T-helper 17 cell (primary cell): ENCODE measurements at regions not wholly inside any gene's neighbourhood (a gene's known extent, or its start where the extent isn't known, plus 50 kb on each side); places are given as distances from the start of the nearest gene placed in this dataset.

Experiments
- ATAC-seq: fragments of 150-1000 bp; cut with Tn5 transposase; 2 replicates; pipeline ENCODE4 v1.10.0; 2021; ENCODE audit warnings: mild to moderate bottlenecking, moderate library complexity
- DNase-seq, 3 donors: peaks; one replicate each; pipeline versions ENCODE4 v3.0.0 to v3.0.0-alpha.2; 2020 to 2021
- H3K9me3 ChIP-seq: one replicate; pipeline ENCODE4 v1.7.0; 2013; ENCODE audit warnings: low read length, mild to moderate bottlenecking; ENCODE audit not compliant: control insufficient read depth, poor library complexity, severe bottlenecking
- H3K27ac Mint-ChIP-seq: one replicate; pipeline ENCODE4 v1.8.0; 2022; ENCODE audit warnings: mild to moderate bottlenecking, moderate library complexity, mixed read lengths
- H3K27me3 Mint-ChIP-seq: one replicate; pipeline ENCODE4 v1.8.0; 2022; ENCODE audit warnings: mixed read lengths
- H3K36me3 Mint-ChIP-seq: one replicate; pipeline ENCODE4 v1.8.0; 2022; ENCODE audit warnings: low read depth, mixed read lengths
- H3K4me1 Mint-ChIP-seq: one replicate; pipeline ENCODE4 v1.8.0; 2022; ENCODE audit warnings: mild to moderate bottlenecking, mixed read lengths
- H3K4me3 Mint-ChIP-seq: one replicate; pipeline ENCODE4 v1.8.0; 2022; ENCODE audit warnings: mild to moderate bottlenecking, moderate library complexity, mixed read lengths

GRCh38 chr9:119487118-119487827 lies 118.0 kb upstream of the BRINP1 start:
- H3K4me1 Mint-ChIP-seq = no peaks in the 10 kb centered on the region
- no peak overlapping the region for H3K4me3 Mint-ChIP-seq
- DNase-seq (no peak), ATAC-seq (no peak)
- H3K27me3 Mint-ChIP-seq = no peaks in the 10 kb centered on the region
- H3K36me3 Mint-ChIP-seq = no peaks in the 10 kb centered on the region
- no peak overlapping the region for H3K27ac Mint-ChIP-seq
- H3K9me3 ChIP-seq = no peaks in the 10 kb centered on the region

GRCh38 chr9:119483153-119483552 lies 113.9 kb upstream of the BRINP1 start:
- no peak for ATAC-seq
- Mint-ChIP-seq H3K4me3 (no peak overlapping the region), H3K27me3 (no peaks in the 10 kb centered on the region), H3K36me3 (no peaks in the 10 kb centered on the region), H3K27ac (no peak overlapping the region), H3K4me1 (no peaks in the 10 kb centered on the region)
- no peaks in the 10 kb centered on the region for H3K9me3 ChIP-seq
- no peak for DNase-seq

GRCh38 chr9:119477197-119477596 lies 108.0 kb upstream of the BRINP1 start:
- no peak overlapping the region for H3K4me3 Mint-ChIP-seq
- H3K9me3 ChIP-seq = no peaks in the 10 kb centered on the region
- no peaks in the 10 kb centered on the region for H3K4me1 Mint-ChIP-seq
- H3K36me3 Mint-ChIP-seq = no peaks in the 10 kb centered on the region
- ATAC-seq (no peak), DNase-seq (no peak)
- H3K27me3 Mint-ChIP-seq = no peaks in the 10 kb centered on the region
- no peak overlapping the region for H3K27ac Mint-ChIP-seq

GRCh38 chr9:119458068-119458467 lies 88.8 kb upstream of the BRINP1 start:
- ATAC-seq (no peak), DNase-seq (no peak)
- H3K4me1 Mint-ChIP-seq = no peaks in the 10 kb centered on the region
- no peak overlapping the region for H3K27ac Mint-ChIP-seq
- H3K36me3 Mint-ChIP-seq = no peaks in the 10 kb centered on the region
- H3K9me3 ChIP-seq = no peaks in the 10 kb centered on the region
- no peak overlapping the region for H3K4me3 Mint-ChIP-seq
- H3K27me3 Mint-ChIP-seq = no peaks in the 10 kb centered on the region

GRCh38 chr9:119453980-119454379 lies 84.7 kb upstream of the BRINP1 start:
- DNase-seq (no peak), ATAC-seq (no peak)
- Mint-ChIP-seq H3K4me3 (no peak overlapping the region), H3K27ac (no peak overlapping the region), H3K27me3 (no peaks in the 10 kb centered on the region), H3K36me3 (no peaks in the 10 kb centered on the region), H3K4me1 (no peaks in the 10 kb centered on the region)
- no peaks in the 10 kb centered on the region for H3K9me3 ChIP-seq

- H3K4me3 Mint-ChIP-seq = no peak overlapping the region
- H3K36me3 Mint-ChIP-seq = no peaks in the 10 kb centered on the region
Observed at GRCh38 chr9:119453490-119453911, 84.3 kb upstream of the BRINP1 start.

GRCh38 chr9:119451426-119451825 lies 82.2 kb upstream of the BRINP1 start:
- no peak for DNase-seq
- no peak for ATAC-seq
- Mint-ChIP-seq H3K27ac (no peak overlapping the region), H3K27me3 (no peaks in the 10 kb centered on the region), H3K4me3 (no peak overlapping the region), H3K36me3 (no peaks in the 10 kb centered on the region), H3K4me1 (no peaks in the 10 kb centered on the region)
- H3K9me3 ChIP-seq = no peaks in the 10 kb centered on the region

More at GRCh38 chr9:119453490-119453911, 84.3 kb upstream of the BRINP1 start:
- no peak for ATAC-seq
- DNase-seq = no peak
- Mint-ChIP-seq H3K4me1 (no peaks in the 10 kb centered on the region), H3K27me3 (no peaks in the 10 kb centered on the region), H3K27ac (no peak overlapping the region)
- no peaks in the 10 kb centered on the region for H3K9me3 ChIP-seq

- H3K9me3 ChIP-seq = no peaks in the 10 kb centered on the region
- peaks cover 5% of the 10 kb centered on the region for H3K27me3 Mint-ChIP-seq
- ATAC-seq (no peak), DNase-seq (no peak)
- no peak overlapping the region for H3K4me3 Mint-ChIP-seq
- H3K36me3 Mint-ChIP-seq = no peaks in the 10 kb centered on the region
- H3K27ac Mint-ChIP-seq = no peak overlapping the region
- H3K4me1 Mint-ChIP-seq = no peaks in the 10 kb centered on the region
Observed at GRCh38 chr9:119443179-119443578, 73.9 kb upstream of the BRINP1 start.

GRCh38 chr9:119441832-119442231 lies 72.6 kb upstream of the BRINP1 start:
- no peak overlapping the region for H3K4me3 Mint-ChIP-seq
- no peak for DNase-seq

GRCh38 chr9:119441338-119441737 lies 72.1 kb upstream of the BRINP1 start:
- DNase-seq = no peak
- Mint-ChIP-seq H3K4me1 (no peaks in the 10 kb centered on the region), H3K27ac (no peak overlapping the region), H3K27me3 (peaks cover 5% of the 10 kb centered on the region), H3K36me3 (no peaks in the 10 kb centered on the region), H3K4me3 (no peak overlapping the region)
- H3K9me3 ChIP-seq = no peaks in the 10 kb centered on the region
- ATAC-seq = no peak

More at GRCh38 chr9:119441832-119442231, 72.6 kb upstream of the BRINP1 start:
- H3K9me3 ChIP-seq = no peaks in the 10 kb centered on the region
- H3K36me3 Mint-ChIP-seq = no peaks in the 10 kb centered on the region
- H3K27me3 Mint-ChIP-seq = peaks cover 5% of the 10 kb centered on the region
- ATAC-seq = no peak
- no peak overlapping the region for H3K27ac Mint-ChIP-seq
- H3K4me1 Mint-ChIP-seq = no peaks in the 10 kb centered on the region

GRCh38 chr9:119436261-119436660 lies 67.0 kb upstream of the BRINP1 start:
- H3K4me3 Mint-ChIP-seq = no peak overlapping the region
- no peaks in the 10 kb centered on the region for H3K27me3 Mint-ChIP-seq
- no peaks in the 10 kb centered on the region for H3K4me1 Mint-ChIP-seq
- no peak overlapping the region for H3K27ac Mint-ChIP-seq
- no peaks in the 10 kb centered on the region for H3K9me3 ChIP-seq
- ATAC-seq (no peak), DNase-seq (no peak)
- no peaks in the 10 kb centered on the region for H3K36me3 Mint-ChIP-seq

- Mint-ChIP-seq H3K36me3 (no peaks in the 10 kb centered on the region), H3K4me1 (no peaks in the 10 kb centered on the region), H3K4me3 (no peak overlapping the region), H3K27me3 (no peaks in the 10 kb centered on the region), H3K27ac (no peak overlapping the region)
- no peaks in the 10 kb centered on the region for H3K9me3 ChIP-seq
- DNase-seq (no peak), ATAC-seq (no peak)
Observed at GRCh38 chr9:119435076-119435475, 65.8 kb upstream of the BRINP1 start.

- no peaks in the 10 kb centered on the region for H3K36me3 Mint-ChIP-seq
- ATAC-seq (no peak), DNase-seq (no peak)
- no peaks in the 10 kb centered on the region for H3K4me1 Mint-ChIP-seq
- H3K27me3 Mint-ChIP-seq = no peaks in the 10 kb centered on the region
- no peaks in the 10 kb centered on the region for H3K9me3 ChIP-seq
- H3K27ac Mint-ChIP-seq = no peak overlapping the region
- H3K4me3 Mint-ChIP-seq = no peak overlapping the region
Observed at GRCh38 chr9:119432428-119432827, 63.2 kb upstream of the BRINP1 start.

- no peaks in the 10 kb centered on the region for H3K36me3 Mint-ChIP-seq
- ATAC-seq (no peak), DNase-seq (no peak)
- no peak overlapping the region for H3K27ac Mint-ChIP-seq
- no peak overlapping the region for H3K4me3 Mint-ChIP-seq
- no peaks in the 10 kb centered on the region for H3K27me3 Mint-ChIP-seq
- H3K9me3 ChIP-seq = no peaks in the 10 kb centered on the region
- no peaks in the 10 kb centered on the region for H3K4me1 Mint-ChIP-seq
Observed at GRCh38 chr9:119429302-119429701, 60.1 kb upstream of the BRINP1 start.
